HG03097 (cell line): ENCODE measurements at regions not wholly inside any gene's neighbourhood (a gene's known extent, or its start where the extent isn't known, plus 50 kb on each side); places are given as distances from the start of the nearest gene placed in this dataset.
"Not testable (repeated sequence)": the region's sequence is repeated elsewhere in the genome, so short reads cannot be mapped to it uniquely, and the experiment has no call there.

Experiments used
- ATAC-seq: cut with Tn5 transposase; IDR thresholded peaks from one replicate; pipeline ENCODE4 v1.9.1; 2021; ENCODE audit not compliant: unreplicated experiment, low FRiP score

DNA sequence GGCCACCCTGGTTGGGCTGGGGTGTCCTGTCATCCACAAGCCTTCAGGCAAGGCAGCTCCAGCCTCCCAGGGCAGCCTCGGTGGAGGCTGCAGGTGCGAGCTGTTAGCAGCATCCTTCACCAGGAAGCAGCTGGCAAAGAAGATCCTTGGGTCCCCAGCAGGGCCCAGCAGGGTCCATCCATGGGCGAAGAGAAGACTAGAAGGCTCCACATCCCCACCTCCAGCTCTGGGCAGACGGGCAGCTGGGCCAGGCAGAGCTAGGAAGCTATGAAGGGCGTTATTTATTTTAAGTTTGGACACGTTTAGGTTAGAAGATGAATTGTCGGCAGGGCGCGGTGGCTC, 348.5 kb downstream of the TCERG1L start:
- no peak for ATAC-seq

DNA sequence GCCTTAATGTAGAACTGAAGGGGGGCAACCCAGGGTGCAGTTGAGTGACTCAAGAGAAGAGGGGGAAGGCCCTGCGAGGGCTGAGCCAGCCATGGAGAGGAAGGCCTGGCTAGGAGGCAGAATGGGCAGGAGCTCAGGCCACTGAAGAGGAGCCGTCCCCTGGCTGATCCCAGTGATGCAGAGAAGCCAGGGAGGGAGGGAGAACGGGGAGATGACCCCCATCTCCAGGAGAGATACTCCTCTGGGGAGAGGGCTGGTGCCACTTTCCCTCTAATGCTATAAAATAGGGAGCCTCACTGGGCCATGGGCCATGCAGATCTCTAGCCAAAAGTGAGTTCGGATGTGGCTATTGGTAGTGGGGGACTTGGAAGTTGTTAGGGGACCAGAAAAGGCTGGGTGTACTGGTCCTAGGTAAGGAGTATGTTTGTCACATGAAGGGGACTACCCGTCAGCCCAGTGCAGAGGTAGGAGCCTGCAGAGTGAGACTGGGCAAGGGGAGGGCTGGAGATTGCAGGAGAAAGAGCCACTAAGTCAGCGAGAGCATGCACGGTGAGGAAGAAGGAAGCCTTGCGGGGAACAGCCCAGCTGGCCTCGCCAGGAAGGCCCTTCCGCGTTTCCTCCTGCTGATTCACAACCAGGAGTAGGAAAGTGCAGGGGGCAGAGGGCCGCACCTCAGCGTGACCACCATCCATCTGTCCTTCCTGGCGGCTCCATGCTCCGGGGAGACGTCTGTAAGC, 347.6 kb downstream of the TCERG1L start:
- ATAC-seq: no peak

DNA sequence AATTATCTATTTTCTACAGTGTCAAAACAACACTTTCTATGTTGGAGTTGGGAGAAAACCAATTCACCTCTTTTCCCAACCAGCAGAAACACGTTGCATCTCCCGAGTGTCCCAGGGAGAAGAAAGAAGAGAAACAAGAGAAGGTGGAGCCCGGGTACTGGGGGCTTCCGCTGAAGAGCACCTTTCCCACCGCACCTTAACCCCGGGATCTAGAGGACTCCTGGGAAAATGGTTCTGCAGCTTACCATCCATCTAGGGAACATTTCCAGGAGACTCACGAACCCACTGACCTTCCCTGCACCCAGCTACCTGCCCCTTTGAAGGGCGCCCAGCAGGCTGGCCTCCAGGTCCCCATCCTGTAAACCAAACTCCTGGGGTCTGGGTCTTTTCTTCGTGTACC, 346.8 kb downstream of the TCERG1L start:
- ATAC-seq: no peak

DNA sequence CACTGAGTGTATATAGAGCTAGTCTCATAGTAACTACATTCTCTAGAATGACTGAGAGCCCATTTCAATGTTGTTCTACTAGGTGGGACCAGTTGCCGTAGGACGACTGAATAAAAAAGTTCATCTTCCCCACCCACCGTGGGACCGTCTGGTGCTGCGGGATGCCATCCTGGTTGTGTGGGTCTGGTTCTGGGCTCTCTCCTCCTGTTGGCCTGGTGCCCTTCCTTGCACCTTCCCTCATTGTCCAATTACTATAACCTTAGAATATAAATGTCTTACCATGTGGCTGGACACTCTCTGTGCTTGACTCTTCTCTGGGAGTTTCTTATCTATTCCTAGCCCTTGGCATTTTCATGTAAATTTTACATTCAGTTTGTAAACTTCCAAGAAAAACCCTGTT, 344.4 kb downstream of the TCERG1L start:
- no peak for ATAC-seq

DNA sequence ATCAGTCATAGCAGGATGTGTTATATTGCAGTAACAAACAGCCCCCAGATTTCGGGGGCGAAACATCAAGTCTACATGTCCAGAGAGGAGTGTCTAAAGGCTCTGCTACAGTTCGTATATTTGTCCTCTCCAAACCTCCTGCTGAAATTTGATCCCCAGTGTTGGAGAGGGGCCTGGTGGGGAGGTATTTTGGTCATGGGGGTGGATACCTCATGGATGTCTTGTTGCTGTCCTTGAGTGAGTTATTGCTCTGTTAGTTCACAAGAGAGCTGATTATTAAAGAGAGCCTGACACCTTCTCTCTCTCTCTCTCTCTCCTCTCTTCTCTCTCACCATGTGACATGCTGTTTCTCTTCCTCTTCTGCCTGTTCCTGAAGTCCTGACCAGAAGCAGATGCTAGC, 343.7 kb downstream of the TCERG1L start:
- ATAC-seq: no peak

DNA sequence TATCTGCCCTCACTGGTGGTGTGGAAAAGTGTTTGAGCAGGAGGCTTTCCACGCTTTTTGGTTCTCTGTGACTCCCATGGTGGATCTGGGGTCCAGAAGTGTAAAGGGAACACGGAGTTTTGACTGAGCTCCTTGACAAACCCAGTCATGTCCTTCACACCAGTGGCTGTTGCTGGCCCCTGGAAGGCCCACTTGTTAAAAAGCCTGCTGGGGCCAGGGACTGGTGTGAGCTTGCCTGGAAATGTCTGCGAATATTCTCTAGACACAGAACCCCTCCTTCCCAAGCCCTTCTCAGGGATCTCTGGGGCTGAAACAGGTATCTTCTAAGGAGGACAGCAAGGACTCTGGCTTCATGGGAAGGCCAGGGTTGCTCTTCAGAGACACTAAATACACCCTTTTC, 343.0 kb downstream of the TCERG1L start:
- ATAC-seq: no peak

DNA sequence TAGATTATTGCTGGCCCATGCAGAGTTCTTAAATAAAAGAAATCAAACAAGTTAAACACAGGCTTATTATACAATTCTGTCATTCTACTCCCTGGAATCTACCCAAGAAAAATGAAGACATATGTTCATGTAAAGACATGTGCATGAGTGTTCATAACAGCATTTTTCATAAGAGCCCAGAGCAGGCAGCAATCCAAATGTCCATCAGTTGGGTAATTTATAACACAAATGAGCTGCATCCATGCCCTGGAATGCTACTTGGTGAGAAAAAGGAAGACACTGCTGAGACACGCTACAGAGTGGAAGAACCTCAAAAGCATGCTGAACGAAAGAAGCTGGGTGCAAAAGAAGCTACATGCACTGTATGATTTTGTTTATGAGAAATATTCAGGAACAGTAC, 342.6 kb downstream of the TCERG1L start:
- no peak for ATAC-seq

DNA sequence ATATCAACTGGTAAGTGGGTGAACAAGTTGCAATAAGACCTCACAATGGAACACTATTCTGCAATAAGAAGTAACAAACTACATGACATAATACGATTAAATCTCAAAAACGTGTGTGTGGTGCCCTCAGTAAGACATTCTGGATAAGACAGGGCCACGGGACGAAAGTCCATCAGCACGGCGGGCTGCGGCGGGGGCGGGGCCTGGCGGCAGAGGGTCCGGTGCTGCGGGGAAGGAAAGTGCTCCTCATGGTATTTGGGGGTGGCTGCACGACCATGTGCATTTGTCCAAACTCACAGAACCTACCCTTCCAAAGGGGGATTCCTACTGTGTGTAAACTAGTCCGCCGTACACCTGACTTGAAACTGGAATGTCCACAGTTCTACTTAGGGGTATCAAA, 341.8 kb downstream of the TCERG1L start:
- ATAC-seq: no peak

DNA sequence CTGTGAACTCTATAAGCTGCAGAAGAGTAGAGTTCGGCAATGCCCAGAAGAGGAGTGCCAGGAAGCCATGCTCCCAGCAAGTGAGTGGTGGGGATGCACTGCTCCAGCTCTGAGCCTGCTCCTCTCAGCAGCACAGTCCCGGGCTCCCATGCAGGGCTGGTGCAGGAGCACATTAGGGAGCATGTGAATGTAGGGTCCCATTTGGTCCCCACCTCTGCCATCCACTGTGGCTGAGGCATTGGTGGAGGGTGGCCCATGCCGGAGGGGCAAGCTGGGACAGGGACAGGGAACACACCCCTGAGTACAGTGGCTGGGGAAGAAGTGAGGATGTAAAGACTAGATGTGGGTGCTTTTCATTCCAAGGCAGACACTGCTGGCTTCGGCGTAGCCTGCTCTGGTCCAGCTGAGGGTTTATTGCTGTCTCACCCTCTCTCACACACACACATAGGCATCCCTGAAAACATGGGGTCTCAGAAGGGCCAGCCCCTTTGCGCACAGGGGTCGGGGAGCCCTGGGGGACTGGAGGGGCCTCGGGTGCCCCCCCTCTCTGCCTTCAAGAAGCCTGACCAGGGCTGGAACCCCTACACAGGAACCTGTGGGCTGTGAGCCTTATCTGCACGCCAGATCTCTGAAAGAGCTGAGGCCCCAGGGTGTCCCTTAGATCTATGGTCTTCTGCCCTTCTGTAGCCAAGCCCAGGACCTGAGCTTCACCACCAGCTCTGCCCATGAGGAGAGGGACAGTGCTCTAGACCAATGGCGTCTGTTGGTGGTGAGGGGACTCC, 341.0 kb downstream of the TCERG1L start:
- no peak for ATAC-seq

DNA sequence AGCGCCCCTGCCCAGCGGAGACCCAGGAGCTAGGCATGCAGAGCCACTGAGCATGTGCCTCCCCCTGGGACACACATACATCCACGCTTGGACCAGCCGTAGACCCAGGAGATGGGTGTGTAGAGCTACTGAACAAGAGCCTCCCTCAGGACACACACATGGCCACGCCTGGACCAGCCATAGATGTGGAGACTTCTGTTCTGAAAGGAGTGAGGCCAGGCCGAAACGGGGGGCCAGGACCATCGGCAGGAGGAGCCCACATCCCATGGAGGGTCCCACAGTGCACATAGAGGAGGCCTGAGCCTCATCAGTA, 340.4 kb downstream of the TCERG1L start:
- ATAC-seq: no peak

DNA sequence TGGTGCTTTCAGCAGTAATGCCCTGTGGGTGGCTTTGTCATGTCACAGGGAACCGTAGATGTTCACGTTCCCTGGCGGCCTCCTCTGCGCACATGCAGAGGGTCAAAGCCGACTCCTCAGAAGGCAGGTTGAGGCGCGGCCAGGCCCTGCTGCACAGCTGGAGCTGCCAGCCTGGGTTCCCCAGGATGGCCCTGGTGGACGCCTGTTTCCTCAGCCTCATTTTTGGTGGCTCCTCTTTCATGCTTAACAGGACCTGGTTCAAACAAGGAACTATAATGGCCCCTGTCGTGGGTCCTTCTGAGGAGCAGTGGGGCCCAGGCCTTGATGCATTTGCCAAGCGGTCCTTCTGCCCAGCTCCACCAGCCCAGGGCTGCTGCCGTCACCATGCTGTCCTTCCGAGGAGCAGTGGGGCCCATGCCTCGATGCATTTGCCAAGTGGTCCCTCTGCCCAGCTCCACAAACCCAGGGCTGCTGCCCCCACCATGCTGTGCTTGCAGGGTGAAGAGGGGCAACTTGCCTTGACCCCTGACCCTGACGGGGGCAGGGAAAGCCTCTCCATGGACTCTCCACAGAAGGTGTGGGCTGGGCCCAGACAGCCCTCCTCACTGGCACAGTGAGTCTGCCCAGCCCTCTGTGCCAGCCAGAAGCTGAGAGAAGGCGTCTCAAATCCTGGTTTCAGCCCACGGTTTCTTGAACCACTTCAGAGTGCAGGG, 338.2 kb downstream of the TCERG1L start:
- no peak for ATAC-seq

DNA sequence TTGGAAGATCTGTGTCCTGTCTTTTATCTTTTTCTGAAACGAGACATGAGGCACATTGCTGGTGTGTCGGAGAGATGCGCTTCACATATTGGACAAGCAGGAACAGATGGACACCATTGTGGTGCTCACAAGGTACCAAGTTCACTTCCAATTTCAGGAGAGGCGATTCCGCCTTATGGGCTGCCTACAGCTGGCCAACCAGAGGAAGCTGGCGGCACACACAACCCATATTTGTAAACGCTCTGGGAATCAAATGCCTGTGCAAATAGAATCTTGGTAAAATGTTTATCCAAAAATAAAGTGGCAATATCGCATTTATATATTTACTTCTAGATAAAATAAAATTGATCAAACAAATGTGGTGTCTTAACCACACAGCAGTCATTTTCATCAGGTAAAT, 337.4 kb downstream of the TCERG1L start:
- no peak for ATAC-seq

DNA sequence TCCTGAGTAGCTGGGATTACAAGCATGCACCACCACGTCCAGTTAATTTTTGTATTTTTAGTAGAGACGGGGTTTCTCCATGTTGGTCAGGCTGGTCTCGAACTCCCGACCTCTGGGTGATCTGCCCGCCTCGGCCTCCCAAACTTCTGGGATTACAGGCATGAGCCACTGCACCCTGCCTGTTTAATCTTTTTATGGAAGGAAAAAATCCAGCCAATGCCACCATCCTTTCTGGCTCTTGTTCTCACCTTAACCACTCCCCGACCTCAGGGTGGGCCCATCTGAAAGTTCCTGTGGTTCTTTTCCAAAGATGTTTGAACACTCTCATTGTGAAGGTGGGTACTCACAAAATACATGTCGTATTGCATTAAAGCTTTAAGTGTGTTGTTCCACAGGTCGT, 336.2 kb downstream of the TCERG1L start:
- not testable (repeated sequence) for ATAC-seq

DNA sequence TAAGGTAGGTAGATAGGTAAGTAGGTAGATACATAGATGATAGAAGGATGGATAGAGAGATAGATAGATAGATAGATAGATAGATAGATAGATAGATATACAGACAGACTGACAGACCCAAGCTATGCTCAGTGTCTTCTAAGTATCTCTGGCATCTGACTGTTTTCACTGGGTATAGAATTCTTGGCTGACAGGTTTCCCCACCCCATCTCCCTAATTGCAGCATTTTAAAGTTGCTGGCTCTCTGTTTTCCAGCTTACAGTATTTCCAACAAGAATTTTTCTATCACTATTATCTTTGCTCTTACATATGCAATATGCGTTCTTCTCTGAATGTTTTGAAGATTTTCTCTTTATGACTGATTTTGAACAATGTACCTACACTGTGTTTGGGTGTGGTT, 328.7 kb downstream of the TCERG1L start:
- ATAC-seq: no peak

DNA sequence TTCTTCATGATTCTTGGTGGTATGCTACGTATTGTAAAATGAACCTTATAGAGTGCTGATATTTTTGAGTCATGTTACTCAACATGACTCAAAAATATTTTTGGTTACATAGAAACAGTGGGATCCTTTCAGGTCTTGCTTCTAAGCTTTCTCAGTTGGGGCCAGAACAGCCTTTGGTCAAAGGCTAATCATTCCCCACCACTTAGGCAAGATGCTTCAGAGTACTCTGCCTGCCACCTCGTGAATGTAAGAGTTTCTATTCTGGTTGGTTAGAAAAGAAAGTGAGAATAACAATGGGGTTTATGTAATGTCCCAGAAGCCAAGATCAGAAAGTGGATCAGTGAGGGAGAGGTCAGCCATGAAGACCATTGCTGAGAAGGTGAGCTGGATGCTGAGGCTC, 327.8 kb downstream of the TCERG1L start:
- ATAC-seq: no peak

DNA sequence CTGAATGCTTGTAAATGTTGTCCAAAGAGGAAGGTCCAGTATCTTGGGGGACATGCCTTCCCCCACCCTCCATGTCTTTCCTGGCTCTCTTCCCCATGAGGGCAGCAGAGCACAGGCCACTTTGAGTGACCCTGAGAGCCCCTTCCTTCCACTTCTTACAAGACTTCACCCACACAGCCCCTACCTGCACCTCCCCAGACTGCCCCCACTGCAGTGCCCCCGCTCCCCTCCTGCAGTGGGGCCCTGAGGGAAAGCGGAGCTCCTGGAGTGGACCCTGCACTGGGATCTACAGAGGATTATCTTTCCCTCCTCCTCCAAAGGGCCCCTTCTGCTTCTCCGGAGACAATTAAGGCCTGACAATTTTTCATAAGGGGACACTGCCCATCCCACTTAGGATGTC, 326.8 kb downstream of the TCERG1L start:
- no peak for ATAC-seq

DNA sequence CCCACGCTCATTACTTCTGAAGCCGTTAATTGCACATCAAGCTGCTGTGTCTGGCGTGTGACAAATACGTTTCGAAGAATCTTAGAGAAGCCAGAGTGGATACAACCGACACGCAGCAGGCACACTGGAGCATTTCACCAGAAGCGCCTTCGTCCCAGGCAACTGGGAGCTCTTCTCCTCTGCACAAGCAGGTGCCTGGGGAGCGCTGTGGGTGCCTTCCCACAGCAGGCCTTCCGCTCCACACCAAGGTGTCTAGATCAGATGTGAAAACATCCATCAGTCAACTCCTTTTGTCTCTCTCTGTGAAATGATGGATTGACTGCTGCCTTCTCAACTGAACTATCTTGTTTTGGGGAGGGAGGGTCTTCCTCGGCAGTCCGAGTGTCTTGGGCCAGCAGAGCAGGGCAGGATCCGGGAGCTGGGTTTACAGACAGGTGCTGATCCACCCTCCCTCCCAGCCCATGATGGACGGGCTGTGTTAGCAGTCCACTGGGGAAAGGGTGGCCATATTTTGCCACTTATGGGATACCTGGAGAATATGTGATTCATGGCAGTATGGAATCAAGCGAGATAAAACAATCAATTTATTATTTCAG, 326.3 kb downstream of the TCERG1L start:
- ATAC-seq: no peak

DNA sequence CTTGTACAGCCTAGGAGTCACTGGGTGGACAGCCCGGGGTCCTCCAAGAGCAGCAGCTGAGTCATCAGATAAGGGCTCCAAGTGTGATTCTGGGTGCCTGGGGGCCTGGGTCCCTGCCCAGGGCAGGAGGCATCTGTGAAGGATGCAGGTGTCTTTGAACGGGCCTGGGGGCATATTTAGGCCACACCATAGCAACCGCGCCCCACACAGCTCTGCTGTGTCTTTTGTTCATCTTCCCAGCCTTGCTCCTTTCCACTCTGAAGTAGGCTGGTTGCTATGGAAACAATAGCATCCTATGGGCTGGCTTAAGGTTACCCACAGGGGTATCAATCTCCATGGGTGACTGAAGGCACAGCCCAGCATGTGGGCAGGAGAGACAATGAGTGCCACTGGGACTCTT, 324.7 kb downstream of the TCERG1L start:
- no peak for ATAC-seq

DNA sequence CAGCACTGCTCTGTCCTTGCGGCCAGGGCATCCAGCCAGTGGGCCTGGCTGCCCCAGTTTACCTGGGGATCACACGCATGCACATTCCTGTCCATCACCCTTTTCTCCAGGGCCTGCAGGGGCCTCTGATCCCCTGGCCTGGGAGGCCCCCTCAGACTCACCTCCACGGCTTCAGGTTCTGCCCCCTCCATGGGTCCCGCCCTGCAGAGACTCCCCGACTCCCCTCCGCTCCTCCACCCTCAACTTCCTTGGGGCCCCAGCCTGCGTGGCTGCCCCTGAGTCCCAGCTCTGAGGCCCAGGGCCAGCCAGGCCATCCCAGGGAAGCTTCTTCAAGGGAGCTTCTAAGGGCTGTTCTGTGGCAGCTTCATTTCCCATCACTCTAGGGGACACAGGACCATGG, 324.1 kb downstream of the TCERG1L start:
- no peak for ATAC-seq

DNA sequence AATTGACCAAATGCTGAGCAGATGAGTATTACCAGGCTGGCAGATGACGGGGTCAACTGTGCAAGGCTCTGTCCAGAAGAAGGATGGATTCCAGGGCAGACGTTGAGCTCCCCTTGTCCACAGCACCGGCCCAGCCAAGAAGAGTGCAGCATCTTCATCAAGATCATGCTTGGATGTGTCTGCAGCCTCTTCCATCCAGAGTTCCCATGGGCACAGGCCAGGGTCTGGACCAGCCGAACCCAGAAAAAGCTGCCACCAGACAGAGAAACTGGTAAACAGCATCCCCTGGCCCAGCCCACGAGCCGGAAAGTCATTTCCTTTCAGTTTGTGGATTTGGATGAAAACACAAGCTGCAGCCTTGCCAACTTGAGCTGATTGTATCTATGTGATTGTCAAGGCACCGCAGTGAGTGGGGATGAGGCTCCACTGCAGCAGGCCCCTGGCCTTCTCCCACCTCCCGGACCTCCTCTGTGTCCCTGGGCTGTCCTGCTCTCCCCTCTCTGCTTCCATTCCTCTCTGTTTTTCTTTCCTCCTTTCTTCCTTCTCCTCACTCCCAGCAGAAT, 321.8 kb downstream of the TCERG1L start:
- ATAC-seq: no peak

DNA sequence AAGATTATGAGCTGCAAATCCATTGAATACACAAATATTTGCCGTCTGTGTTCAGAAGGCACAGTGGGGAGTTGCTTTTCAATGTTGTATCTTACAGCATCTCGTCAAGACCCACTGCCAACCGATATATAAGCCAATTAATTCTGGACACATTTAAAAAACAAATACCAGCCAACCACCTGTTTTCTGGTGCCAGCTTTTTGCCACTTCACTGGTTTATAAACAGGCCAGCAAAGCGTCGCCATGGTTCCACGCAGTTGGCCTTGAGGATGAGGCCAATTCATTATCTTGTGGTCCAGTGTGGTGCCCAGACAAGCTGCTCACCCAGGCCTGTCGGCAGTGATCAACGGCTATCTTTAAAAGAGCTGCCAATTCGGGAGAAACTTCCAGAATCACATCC, 321.0 kb downstream of the TCERG1L start:
- no peak for ATAC-seq
